ENCODE measurements at regions not wholly inside any gene's neighbourhood (a gene's known extent, or its start where the extent isn't known, plus 50 kb on each side); places are given as distances from the start of the nearest gene placed in this dataset.

DNA sequence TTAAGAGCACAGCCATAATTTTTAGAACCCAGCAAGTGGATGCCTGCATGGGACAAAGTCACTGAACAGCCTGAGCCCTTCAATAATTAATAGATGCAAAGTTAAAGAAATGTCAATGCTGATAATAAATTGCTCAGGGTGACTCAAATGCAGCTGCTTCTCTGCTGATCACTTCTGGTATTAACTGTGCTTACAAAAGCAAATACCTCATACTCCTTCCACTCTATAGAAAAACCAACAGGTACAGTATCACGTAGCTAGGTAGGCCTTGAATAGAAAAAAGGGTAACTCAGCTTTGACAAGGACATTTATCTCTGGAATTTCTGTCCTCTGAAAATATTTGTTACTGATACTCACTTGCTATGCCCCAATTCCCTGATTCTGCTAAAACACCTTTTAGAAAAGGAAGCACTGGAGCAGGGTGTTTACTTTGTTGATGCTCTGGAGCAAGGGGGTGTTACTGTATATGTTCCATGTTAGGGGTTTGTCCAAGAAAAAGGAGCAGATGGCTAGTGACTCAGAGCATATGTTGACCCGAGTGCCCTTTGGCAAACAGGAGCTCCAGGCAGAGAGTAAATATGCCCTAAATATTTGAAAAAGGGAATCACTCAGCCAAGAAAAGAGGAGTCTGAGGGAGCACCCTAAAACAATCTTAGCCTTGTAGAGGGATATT, 59.1 kb upstream of the RTN4 start (continued):
- TF ChIP-seq, protein P1, sequence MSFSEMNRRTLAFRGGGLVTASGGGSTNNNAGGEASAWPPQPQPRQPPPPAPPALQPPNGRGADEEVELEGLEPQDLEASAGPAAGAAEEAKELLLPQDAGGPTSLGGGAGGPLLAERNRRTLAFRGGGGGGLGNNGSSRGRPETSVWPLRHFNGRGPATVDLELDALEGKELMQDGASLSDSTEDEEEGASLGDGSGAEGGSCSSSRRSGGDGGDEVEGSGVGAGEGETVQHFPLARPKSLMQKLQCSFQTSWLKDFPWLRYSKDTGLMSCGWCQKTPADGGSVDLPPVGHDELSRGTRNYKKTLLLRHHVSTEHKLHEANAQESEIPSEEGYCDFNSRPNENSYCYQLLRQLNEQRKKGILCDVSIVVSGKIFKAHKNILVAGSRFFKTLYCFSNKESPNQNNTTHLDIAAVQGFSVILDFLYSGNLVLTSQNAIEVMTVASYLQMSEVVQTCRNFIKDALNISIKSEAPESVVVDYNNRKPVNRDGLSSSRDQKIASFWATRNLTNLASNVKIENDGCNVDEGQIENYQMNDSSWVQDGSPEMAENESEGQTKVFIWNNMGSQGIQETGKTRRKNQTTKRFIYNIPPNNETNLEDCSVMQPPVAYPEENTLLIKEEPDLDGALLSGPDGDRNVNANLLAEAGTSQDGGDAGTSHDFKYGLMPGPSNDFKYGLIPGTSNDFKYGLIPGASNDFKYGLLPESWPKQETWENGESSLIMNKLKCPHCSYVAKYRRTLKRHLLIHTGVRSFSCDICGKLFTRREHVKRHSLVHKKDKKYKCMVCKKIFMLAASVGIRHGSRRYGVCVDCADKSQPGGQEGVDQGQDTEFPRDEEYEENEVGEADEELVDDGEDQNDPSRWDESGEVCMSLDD (CRISPR knock-in tag; IDR thresholded peaks at IDR 0.05; ENCODE audit: borderline replicate concordance): peak; percentile 88; the same call in 1 of the 2 replicates
- TF ChIP-seq SALL1 (CRISPR knock-in tag; IDR thresholded peaks at IDR 0.05) (peak; percentile 61; the same call in 1 of the 2 replicates), PTBP1 (IDR thresholded peaks at IDR 0.05; ENCODE audit: low read depth, low read length, poor library complexity, severe bottlenecking) (no peak), ZNF337 (CRISPR knock-in tag; IDR thresholded peaks at IDR 0.05; ENCODE audit: borderline replicate concordance, low read depth) (no peak), ZNF468 (CRISPR knock-in tag; IDR thresholded peaks at IDR 0.05) (no peak), ZC3H13 (CRISPR knock-in tag; IDR thresholded peaks at IDR 0.05) (no peak), POLR2AphosphoS5 (IDR thresholded peaks at IDR 0.05; ENCODE audit: low read depth, low read length) (no peak), HOXA9 (CRISPR knock-in tag; IDR thresholded peaks at IDR 0.05; ENCODE audit: borderline replicate concordance) (no peak), ZNF761 (CRISPR knock-in tag; conservative IDR thresholded peaks at IDR 0.05) (no peak), SRY (CRISPR knock-in tag; IDR thresholded peaks at IDR 0.05) (no peak), NONO (IDR thresholded peaks at IDR 0.05) (no peak), NONO (CRISPR knock-in tag; conservative IDR thresholded peaks at IDR 0.05) (no peak), ATF7 (IDR thresholded peaks at IDR 0.05) (no peak), ATF7 (CRISPR knock-in tag; IDR thresholded peaks at IDR 0.05) (no peak)
- TF ChIP-seq, protein P2, sequence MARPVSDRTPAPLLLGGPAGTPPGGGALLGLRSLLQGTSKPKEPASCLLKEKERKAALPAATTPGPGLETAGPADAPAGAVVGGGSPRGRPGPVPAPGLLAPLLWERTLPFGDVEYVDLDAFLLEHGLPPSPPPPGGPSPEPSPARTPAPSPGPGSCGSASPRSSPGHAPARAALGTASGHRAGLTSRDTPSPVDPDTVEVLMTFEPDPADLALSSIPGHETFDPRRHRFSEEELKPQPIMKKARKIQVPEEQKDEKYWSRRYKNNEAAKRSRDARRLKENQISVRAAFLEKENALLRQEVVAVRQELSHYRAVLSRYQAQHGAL (CRISPR knock-in tag; IDR thresholded peaks at IDR 0.05; ENCODE audit: not compliant biosample characterization): no peak
- TF ChIP-seq, protein P3, sequence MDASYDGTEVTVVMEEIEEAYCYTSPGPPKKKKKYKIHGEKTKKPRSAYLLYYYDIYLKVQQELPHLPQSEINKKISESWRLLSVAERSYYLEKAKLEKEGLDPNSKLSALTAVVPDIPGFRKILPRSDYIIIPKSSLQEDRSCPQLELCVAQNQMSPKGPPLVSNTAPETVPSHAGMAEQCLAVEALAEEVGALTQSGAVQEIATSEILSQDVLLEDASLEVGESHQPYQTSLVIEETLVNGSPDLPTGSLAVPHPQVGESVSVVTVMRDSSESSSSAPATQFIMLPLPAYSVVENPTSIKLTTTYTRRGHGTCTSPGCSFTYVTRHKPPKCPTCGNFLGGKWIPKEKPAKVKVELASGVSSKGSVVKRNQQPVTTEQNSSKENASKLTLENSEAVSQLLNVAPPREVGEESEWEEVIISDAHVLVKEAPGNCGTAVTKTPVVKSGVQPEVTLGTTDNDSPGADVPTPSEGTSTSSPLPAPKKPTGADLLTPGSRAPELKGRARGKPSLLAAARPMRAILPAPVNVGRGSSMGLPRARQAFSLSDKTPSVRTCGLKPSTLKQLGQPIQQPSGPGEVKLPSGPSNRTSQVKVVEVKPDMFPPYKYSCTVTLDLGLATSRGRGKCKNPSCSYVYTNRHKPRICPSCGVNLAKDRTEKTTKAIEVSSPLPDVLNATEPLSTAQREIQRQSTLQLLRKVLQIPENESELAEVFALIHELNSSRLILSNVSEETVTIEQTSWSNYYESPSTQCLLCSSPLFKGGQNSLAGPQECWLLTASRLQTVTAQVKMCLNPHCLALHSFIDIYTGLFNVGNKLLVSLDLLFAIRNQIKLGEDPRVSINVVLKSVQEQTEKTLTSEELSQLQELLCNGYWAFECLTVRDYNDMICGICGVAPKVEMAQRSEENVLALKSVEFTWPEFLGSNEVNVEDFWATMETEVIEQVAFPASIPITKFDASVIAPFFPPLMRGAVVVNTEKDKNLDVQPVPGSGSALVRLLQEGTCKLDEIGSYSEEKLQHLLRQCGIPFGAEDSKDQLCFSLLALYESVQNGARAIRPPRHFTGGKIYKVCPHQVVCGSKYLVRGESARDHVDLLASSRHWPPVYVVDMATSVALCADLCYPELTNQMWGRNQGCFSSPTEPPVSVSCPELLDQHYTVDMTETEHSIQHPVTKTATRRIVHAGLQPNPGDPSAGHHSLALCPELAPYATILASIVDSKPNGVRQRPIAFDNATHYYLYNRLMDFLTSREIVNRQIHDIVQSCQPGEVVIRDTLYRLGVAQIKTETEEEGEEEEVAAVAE (CRISPR knock-in tag; IDR thresholded peaks at IDR 0.05; ENCODE audit: borderline replicate concordance): 0 out of 2 replicates have a peak, but pooled peaks have one; percentile 31
- TF ChIP-seq, protein P4, sequence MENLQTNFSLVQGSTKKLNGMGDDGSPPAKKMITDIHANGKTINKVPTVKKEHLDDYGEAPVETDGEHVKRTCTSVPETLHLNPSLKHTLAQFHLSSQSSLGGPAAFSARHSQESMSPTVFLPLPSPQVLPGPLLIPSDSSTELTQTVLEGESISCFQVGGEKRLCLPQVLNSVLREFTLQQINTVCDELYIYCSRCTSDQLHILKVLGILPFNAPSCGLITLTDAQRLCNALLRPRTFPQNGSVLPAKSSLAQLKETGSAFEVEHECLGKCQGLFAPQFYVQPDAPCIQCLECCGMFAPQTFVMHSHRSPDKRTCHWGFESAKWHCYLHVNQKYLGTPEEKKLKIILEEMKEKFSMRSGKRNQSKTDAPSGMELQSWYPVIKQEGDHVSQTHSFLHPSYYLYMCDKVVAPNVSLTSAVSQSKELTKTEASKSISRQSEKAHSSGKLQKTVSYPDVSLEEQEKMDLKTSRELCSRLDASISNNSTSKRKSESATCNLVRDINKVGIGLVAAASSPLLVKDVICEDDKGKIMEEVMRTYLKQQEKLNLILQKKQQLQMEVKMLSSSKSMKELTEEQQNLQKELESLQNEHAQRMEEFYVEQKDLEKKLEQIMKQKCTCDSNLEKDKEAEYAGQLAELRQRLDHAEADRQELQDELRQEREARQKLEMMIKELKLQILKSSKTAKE (CRISPR knock-in tag; IDR thresholded peaks at IDR 0.05; ENCODE audit: borderline replicate concordance): 0 out of 2 replicates have a peak, but pooled peaks have one; percentile 40

All from HepG2 (cell line).